ENCODE measurements at regions not wholly inside any gene's neighbourhood (a gene's known extent, or its start where the extent isn't known, plus 50 kb on each side); places are given as distances from the start of the nearest gene placed in this dataset.

GRCh38 chr20:11776687-11777086, 141.0 kb upstream of the BTBD3 start:
- DNase-seq, result no peak

GRCh38 chr20:11777387-11778205, 140.1 kb upstream of the BTBD3 start:
- no peak for DNase-seq

GRCh38 chr20:11778206-11778570, 139.5 kb upstream of the BTBD3 start:
- DNase-seq, result no peak

- DNase-seq, result no peak
Observed at GRCh38 chr20:11780765-11781369, 136.8 kb upstream of the BTBD3 start.

DNA sequence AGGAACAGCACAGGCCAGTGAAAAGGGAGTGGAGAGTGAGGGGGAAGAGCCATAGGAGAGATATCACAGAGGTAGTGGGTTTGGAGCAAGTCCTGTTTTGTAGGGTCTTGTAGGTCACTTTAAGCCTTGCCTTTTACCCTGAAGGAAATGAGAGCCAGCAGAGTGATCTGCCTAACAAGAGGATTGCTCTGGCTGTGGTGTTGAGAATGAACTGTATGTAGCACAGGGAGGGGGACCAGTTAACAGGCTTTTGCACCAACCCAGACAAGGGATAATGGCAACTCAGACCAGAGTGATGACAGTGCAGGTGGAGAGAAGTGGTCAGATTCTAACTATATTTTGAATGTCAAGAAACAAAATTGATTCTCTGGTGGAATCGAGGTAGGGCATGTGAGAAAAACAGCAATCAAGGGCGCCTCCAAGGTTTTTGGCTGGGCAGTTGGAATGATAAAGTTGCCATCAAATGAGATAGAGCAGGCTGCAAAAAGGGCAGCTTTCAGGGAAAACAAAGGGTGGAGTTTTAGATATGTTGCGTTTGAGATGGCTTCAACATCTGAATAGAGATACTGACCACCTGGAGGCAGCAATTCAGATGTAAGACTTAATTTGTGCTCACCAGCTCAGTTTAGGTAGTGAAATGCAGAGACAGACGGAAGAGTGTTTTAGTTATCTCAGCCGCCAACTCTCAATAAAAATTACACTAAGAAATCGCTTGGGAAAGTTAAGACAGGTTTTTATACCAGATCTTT, 134.4 kb upstream of the BTBD3 start:
- no peak for DNase-seq

DNA sequence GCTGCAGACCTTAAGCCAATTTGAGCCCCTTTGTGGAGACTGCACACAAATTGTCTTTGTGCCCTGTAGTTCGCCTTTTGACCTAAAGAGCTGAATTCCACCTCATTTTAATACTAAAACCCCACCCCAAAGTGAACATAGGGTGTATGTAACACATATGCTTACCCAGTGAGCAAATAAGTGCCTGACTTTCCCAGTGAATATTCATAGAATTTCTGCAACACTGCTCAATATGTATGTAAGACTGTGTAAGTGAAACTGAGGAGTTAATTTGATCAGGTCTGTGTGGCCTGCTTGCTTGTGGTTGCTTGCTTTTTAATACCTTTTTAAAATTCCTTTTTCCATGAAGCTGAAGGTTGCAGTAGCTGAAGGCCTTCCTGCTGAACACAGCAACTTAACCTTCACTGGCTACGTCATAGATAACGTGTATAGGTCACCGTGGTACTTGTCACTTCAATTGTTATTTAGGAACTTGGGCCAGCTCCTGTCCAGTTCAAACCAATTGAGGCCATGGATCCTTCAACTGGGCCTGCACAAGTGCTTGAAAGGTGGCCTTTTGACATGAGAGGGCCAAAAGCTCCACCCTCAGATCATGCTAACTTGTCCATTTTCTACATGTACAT, 131.7 kb upstream of the BTBD3 start:
- no peak for DNase-seq

DNA sequence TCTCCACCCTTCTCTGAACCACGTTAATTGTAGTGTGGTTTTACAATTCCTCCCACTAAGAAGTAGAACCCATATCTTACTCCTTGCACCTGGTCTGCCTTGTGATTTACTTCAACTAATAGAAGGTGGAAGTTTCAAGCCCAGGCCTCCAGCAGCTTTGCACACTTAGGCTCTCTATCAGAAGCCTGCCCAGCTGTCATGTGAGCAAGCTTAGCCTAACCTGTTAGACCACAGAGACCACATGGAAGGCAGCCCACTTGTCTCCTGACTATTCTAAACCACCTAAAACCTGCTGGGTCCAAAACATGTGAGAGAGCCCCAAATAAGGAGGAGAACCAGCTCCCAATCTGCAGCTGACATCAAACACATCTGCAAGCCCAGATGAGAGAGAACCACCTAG, 127.6 kb upstream of the BTBD3 start:
- DNase-seq, result no peak

- no peak for DNase-seq
Observed at GRCh38 chr20:11791316-11791715, 126.4 kb upstream of the BTBD3 start.

- no peak for DNase-seq
Observed at GRCh38 chr20:11791835-11792567, 125.7 kb upstream of the BTBD3 start.

DNA sequence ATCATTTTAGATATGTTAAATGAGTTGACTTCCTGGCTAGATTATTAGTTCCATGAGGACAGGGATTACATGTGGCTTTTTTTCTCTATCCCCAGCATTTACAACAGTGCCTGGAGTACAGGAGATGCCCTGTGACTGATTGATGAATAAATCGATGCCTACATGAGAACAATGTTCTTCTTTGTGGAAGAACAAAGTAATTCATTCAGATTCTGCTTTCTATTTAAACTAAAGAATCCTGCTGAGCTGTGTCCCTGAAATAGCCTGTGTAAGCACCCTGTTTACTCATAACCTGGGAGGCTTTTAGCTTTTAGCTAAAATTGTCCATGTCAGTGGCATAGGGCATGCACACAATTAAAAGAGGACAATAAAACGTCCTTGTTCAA, 125.1 kb upstream of the BTBD3 start:
- no peak for DNase-seq

DNA sequence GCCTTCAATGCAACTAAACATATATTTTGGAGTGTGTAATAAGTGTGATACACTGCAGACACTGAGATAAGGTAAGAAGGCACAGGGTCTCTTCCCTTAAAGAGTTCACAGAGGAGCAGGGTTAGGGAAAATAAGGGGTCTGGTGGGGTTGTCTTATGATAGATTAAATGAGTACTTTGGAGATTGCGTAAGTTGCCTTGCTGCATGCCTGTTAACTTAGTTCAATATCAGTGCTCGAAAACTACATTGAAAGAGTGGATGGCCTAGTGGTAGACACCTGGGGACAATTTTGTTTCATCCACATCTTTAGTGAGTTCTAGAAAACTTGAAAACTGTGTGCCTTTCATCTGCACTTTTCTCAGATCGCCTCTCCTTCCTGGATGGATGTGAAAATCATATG, 123.2 kb upstream of the BTBD3 start:
- DNase-seq, result no peak

GRCh38 chr20:11795071-11795615, 122.5 kb upstream of the BTBD3 start:
- no peak for DNase-seq

- DNase-seq, result no peak
Observed at GRCh38 chr20:11796026-11796425, 121.7 kb upstream of the BTBD3 start.

- DNase-seq, result no peak
Observed at GRCh38 chr20:11797156-11797555, 120.5 kb upstream of the BTBD3 start.

DNA sequence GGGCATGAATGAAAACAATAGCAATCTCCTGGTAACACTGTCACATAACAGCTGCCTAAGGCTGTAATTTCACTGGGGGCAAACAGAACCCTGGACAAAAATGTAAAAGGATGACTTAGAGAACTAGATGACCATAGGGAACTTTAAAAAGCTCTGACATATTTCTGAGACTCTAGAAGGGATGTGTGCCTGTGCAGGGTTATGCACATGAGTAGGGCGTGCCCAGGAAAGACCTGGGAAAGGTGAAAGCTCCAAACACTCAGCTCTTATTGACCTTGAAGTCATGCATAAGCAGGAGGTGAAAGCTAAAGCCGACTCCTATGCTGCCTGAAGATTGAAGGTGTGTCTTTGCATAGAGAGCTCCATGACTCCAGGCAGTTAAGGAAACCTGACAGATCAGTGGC, 118.4 kb upstream of the BTBD3 start:
- DNase-seq, result no peak

GRCh38 chr20:11807054-11808048, 110.3 kb upstream of the BTBD3 start:
- no peak for DNase-seq

DNA sequence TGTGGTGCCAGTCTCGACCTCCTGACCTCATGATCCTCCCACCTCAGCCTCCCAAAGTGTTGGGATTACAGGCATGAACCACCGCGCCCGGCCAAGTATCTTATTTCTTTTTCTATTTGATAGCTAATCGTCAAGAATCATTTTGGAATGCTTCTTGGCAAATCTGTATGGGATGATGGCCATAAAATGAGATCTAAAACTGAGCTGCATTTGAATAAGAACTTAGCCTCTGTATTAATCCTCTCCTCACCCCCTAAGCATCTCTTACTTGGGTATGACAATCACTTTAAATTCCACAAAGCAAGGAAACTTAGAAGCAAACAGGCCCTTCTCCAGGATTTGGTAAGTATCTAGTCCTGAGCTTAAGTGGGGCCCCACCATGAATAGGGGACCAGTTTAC, 108.9 kb upstream of the BTBD3 start:
- DNase-seq, result no peak

DNA sequence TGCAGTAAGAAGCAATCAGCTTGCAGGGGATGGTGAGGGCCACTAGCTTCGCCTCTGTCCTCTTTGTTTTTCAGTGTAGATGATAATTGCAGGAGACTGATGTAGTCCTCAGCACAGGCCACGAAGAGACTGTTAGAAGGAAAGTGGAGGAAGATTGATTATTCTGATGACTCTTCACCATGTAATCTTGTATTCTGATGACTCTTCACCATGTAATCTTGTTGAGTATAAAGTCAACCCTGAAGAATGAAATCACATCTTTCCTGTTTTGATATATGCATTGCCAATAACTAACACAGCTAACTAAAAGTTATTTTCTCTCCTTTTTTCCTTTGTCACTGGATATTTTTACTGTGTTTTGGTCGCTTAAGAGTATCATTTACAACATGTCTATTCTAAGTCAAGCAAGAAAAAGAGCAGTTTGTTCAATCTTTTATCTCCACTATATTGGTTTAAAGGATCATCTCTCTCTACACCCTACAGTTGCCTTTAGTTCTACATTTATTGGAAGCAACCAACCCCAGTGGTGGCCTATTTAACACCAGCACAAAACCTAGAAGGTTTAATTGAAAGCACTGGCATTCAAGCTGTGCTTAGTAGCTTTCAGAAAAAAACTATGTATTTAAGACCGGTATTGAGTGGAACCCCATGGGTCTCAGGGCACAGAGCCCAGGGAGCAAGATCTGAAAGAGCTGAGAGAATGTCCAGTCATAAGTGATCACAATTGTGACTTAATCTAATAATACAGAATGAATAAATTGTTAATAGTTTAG, 107.2 kb upstream of the BTBD3 start:
- DNase-seq, result no peak

- DNase-seq, result no peak
Observed at GRCh38 chr20:11813106-11813890, 104.4 kb upstream of the BTBD3 start.

DNA sequence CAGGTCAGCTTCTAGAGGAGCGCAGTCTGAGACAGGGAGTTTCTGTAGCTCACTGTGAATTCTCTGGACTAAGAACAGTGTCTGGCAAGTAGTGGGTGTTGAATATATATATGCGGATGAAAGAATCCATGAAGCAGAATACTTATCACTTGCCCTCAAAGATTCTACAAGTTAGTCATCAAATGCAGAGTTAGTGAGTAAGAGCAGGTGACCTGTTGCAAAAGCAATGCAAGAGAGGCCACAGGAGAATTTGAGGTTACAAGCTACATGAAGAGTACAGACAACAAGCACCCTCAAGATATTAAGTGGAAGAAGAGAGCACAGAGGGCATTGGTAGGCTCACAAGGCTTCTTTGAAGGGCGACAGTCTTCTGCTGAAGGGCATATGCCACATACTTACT, 103.4 kb upstream of the BTBD3 start:
- no peak for DNase-seq

Data from cerebellar nuclear complex (tissue), 1 donor.